ENCODE measurements at regions not wholly inside any gene's neighbourhood (a gene's known extent, or its start where the extent isn't known, plus 50 kb on each side); places are given as distances from the start of the nearest gene placed in this dataset.

DNA sequence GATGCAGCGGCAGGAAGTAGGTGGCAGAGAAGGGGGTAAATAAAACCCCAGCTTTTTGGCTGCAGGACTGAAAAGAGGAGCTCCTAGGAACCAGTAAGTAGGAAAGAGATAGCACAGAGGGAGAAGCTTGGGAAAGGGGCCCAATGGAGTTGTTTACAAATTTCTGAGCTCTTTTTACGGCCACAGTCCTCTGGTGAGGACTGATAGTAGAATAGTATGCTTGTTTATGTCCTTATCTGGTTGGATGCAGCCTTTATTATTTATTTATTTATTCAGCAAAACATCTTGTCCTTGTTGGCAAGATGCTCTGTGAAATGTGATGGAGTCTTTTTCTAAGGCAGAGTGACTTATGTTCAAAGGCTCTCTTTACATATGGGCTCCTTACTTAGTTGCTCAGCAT, 119.7 kb upstream of the AHI1 start:
- POLR2A ChIA-PET (ENCODE audit: partially characterized antibody), result interaction anchor here (1.2 kb wide), 1 partner anchor 9 kb away, joined by 3 read pairs; no protein-coding TSS in a partner anchor
- no peak for DNase-seq (ENCODE audit: low read depth in 1 of 2, low spot score in 2 of 2)
- H2AK5ac ChIP-seq (ENCODE audit: low read depth, low read length), result no peak overlapping the region
- H3K4me1 ChIP-seq (replicated peaks in 1 of 4; ENCODE audit: control insufficient read depth in 3 of 4, insufficient read depth in 4 of 4, low read length in 3 of 4), result no peaks in the 10 kb centered on the region
- H3K23ac ChIP-seq (ENCODE audit: insufficient read length), result no peak overlapping the region
- no peak overlapping the region for H3K18ac ChIP-seq (ENCODE audit: extremely low read depth, low read length)
- H4K20me1 ChIP-seq (replicated peaks in 1 of 2; ENCODE audit: control insufficient read depth in 1 of 2, insufficient read depth in 2 of 2, low read length in 2 of 2), result no peaks in the 10 kb centered on the region
- no peak overlapping the region for H3K27ac ChIP-seq (ENCODE audit: low read depth, low read length)
- no peak overlapping the region for H2BK5ac ChIP-seq (ENCODE audit: low read depth, low read length)
- no peak overlapping the region for H4K91ac ChIP-seq (replicated peaks; ENCODE audit: insufficient read length, low read length)
- no peaks in the 10 kb centered on the region for H3K36me3 ChIP-seq (ENCODE audit: control insufficient read depth in 2 of 4, insufficient read depth in 4 of 4, low read length in 3 of 4)
- H4K5ac ChIP-seq (ENCODE audit: insufficient read length, low read depth, low read length), result no peak overlapping the region
- H3K14ac ChIP-seq (ENCODE audit: insufficient read length), result no peak overlapping the region
- H4K8ac ChIP-seq (ENCODE audit: extremely low read depth, insufficient read depth, low read length), result no peak overlapping the region
- no peak overlapping the region for H2BK20ac ChIP-seq (ENCODE audit: low read length)
- no peak overlapping the region for H3K4me3 ChIP-seq (ENCODE audit: extremely low read depth in 1 of 4, insufficient read depth in 2 of 4, low read depth in 3 of 4, low read length in 4 of 4)
- no peak overlapping the region for H2BK15ac ChIP-seq (ENCODE audit: low read length)
- FAIRE-seq, result no peak
- no peaks in the 10 kb centered on the region for H3K23me2 ChIP-seq (ENCODE audit: low read depth, low read length)
- 0 out of 2 replicates have a peak overlapping the region, but pooled peaks have one; percentile 8 for H2AFZ ChIP-seq (ENCODE audit: low read length)
- no peaks in the 10 kb centered on the region for H3K79me1 ChIP-seq (ENCODE audit: low read depth, low read length)
- WGBS, 2 experiments (ENCODE audit: extremely low coverage in 1 of 2, insufficient coverage in 1 of 2, insufficient read length in 1 of 2, insufficient replicate concordance in 2 of 2, low coverage in 1 of 2, low lambda C conversion rate in 2 of 2, missing lambda C conversion rate in 1 of 2), result 96% methylated on average over 2 of the region's 2 CpGs; no CpG with 5 or more reads in 1 of the 2 experiments
- H3K4me2 ChIP-seq (ENCODE audit: insufficient read depth in 1 of 2, low read depth in 2 of 2, low read length in 2 of 2), result no peak overlapping the region
- CTCF ChIA-PET (ENCODE audit: partially characterized antibody), result no interaction called here
- no peaks in the 10 kb centered on the region for H3K9me3 ChIP-seq (ENCODE audit: insufficient read depth in 2 of 2, low read depth in 1 of 2, low read length in 1 of 2)
- H3K56ac ChIP-seq (replicated peaks; ENCODE audit: insufficient read length, low read depth, low read length), result no peak overlapping the region
- H2BK120ac ChIP-seq (replicated peaks; ENCODE audit: low read depth, low read length), result no peak overlapping the region
- H3K79me2 ChIP-seq (ENCODE audit: control insufficient read depth in 1 of 2, insufficient read depth in 2 of 2, low read length in 2 of 2), result no peaks in the 10 kb centered on the region
- H3K27me3 ChIP-seq (replicated peaks in 1 of 4; ENCODE audit: control insufficient read depth in 3 of 4, extremely low read depth in 1 of 4, insufficient read depth in 3 of 4, low read length in 3 of 4), result peaks cover 0 to 2% (median 0%) of the 10 kb centered on the region in 4 experiments; a peak in 1 of 7 replicates
- H2BK12ac ChIP-seq (ENCODE audit: low read depth, low read length), result no peak overlapping the region
- no peak overlapping the region for H3K4ac ChIP-seq (replicated peaks; ENCODE audit: insufficient read length, low read depth, low read length)
- no peak overlapping the region for H3K9ac ChIP-seq (replicated peaks in 1 of 4; ENCODE audit: extremely low read depth in 1 of 4, low read depth in 3 of 4, low read length in 3 of 4)
- TF ChIP-seq SIN3A (conservative IDR thresholded peaks at IDR 0.05 in 1 of 2, IDR thresholded peaks at IDR 0.05 in 1 of 2; ENCODE audit: low read depth in 1 of 2, low read length in 2 of 2) (no peak), JUND (IDR thresholded peaks at IDR 0.05; ENCODE audit: low read length) (no peak), ZNF274 (IDR thresholded peaks at IDR 0.05; ENCODE audit: borderline replicate concordance, extremely low read depth, low read length) (no peak), BRCA1 (IDR thresholded peaks at IDR 0.05; ENCODE audit: low read depth, low read length) (no peak), CBX5 (IDR thresholded peaks at IDR 0.05; ENCODE audit: low read depth, low read length) (no peak), SUZ12 (IDR thresholded peaks at IDR 0.05; ENCODE audit: low read length) (no peak), CTCF (IDR thresholded peaks at IDR 0.05; ENCODE audit: control extremely low read depth in 1 of 3, insufficient read depth in 1 of 3, low read depth in 1 of 3, low read length in 3 of 3) (no peak), EZH2 (IDR thresholded peaks at IDR 0.05; ENCODE audit: low read depth, low read length, severe bottlenecking) (no peak), EGR1 (IDR thresholded peaks at IDR 0.05; ENCODE audit: borderline replicate concordance, low read depth, low read length) (no peak), SP4 (IDR thresholded peaks at IDR 0.05; ENCODE audit: low read length) (no peak), TEAD4 (IDR thresholded peaks at IDR 0.05; ENCODE audit: low read depth, low read length) (no peak), GTF2F1 (IDR thresholded peaks at IDR 0.05; ENCODE audit: borderline replicate concordance, low read depth, low read length) (no peak), MAFK (IDR thresholded peaks at IDR 0.05; ENCODE audit: low read depth, low read length) (no peak)
